ENCODE measurements at regions not wholly inside any gene's neighbourhood (a gene's known extent, or its start where the extent isn't known, plus 50 kb on each side); places are given as distances from the start of the nearest gene placed in this dataset.
A peak's percentile ranks its signal among the peaks of the same experiment; 100 is the strongest.

GRCh38 chr1:5622412-5622811 lies 369.8 kb downstream of the NPHP4 start:
- H3K4me3 Mint-ChIP-seq = no peak overlapping the region
- H3K9me3 Mint-ChIP-seq = no peaks in the 10 kb centered on the region
- POLR2A ChIA-PET = no interaction called here
- peaks cover 6 to 38% (median 24%) of the 10 kb centered on the region in 5 donors for H3K27me3 Mint-ChIP-seq
- no peak overlapping the region for H3K27ac Mint-ChIP-seq
- ATAC-seq = no peak
- DNase-seq = no peak
- H3K36me3 Mint-ChIP-seq = no peaks in the 10 kb centered on the region
- peaks cover 0 to 3% (median 0%) of the 10 kb centered on the region in 4 donors for H3K4me1 Mint-ChIP-seq

DNA sequence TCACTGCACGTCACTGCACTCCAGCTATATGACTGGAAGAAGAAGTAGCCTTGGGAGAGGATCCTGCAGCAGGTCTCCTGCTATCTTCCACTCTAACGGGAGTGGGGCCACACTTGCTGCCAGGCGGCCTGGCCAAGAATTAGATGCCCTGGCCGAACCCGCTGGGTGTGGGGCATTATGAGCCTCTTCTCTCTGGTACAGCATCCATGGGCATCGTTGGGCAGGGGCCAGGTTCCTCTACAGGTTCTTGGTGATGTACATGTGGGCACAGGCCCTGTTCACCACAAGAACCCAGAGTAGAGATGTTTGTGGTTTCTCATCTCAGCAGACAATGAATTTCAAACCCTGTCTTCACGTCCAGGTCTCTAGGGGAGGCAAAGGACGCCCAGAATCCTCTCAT lies 370.5 kb downstream of the NPHP4 start:
- no peaks in the 10 kb centered on the region for H3K9me3 Mint-ChIP-seq
- DNase-seq (no peak), ATAC-seq (no peak)
- H3K4me1 Mint-ChIP-seq = peaks cover 0 to 7% (median 3%) of the 10 kb centered on the region in 4 donors
- H3K27ac Mint-ChIP-seq = no peak overlapping the region
- no peaks in the 10 kb centered on the region for H3K36me3 Mint-ChIP-seq
- POLR2A ChIA-PET = no interaction called here
- peaks cover 10 to 45% (median 31%) of the 10 kb centered on the region in 5 donors for H3K27me3 Mint-ChIP-seq
- H3K4me3 Mint-ChIP-seq = no peak overlapping the region

DNA sequence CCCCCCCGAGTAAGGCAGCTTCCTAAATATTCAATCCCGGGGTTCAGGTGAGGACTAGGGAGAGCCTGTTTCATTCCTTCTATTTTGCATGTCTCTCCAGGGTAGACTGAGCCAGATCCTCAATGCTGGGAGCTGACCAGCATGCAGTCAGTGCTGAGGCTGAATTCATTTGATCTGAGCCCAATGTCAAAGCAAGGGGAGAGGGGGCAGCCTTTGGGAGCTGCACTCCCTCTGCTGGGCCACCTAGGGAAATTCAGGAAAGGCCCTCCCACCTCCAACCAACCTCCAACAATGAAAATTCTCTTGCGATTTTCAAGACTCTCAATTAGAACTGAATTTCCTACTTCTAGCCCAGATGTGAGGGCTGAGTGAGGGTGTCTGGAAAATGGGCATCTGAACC lies 371.2 kb downstream of the NPHP4 start:
- Mint-ChIP-seq H3K27me3 (peaks cover 10 to 52% (median 36%) of the 10 kb centered on the region in 5 donors), H3K27ac (no peak overlapping the region), H3K4me1 (peaks cover 0 to 7% (median 3%) of the 10 kb centered on the region in 4 donors), H3K9me3 (no peaks in the 10 kb centered on the region), H3K36me3 (no peaks in the 10 kb centered on the region), H3K4me3 (no peak overlapping the region)
- DNase-seq (no peak), ATAC-seq (no peak)
- POLR2A ChIA-PET = no interaction called here

DNA sequence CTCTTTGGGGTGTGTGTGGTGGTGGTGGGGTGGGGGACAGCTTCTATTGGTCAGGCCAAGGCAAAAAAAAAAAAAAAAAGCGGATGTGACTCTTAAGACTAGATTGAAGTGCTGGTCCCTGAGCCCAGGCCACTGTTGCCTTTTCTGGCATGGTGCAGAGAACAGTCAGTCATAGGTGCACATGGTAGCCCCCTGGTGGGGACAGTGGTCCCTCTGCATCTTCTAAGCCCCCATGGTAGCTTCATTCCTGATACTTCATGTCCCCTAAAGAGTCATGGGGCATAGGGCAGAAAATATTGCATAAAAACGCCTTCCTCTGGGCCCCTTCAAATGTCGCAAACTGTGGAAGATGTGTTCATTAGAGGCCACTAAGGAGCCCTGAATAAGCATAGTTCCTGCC lies 371.8 kb downstream of the NPHP4 start:
- peaks cover 8 to 54% (median 36%) of the 10 kb centered on the region in 5 donors for H3K27me3 Mint-ChIP-seq

DNA sequence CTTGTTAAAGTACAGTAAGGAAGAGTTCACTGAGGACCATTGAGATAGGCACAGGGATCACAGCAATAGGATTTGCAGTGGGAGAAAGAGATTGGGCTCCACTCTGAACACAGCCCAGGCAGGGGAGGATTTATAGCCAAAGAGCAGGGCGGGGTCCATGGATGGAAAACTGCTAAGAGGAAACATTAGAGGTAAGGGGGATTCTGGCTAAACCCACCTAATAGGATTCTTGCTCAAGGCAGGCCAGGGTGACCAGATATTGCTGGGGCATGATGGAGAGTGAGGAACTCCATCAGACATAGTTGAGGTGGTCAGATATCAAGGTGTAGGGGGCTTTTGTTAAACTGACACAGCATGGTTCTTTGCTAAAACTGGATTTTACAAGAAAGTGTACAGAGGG lies 372.8 kb downstream of the NPHP4 start:
- Mint-ChIP-seq H3K27ac (no peak overlapping the region), H3K9me3 (no peaks in the 10 kb centered on the region), H3K36me3 (no peaks in the 10 kb centered on the region), H3K4me3 (no peak overlapping the region), H3K27me3 (peaks cover 8 to 61% (median 39%) of the 10 kb centered on the region in 5 donors), H3K4me1 (peaks cover 0 to 7% (median 3%) of the 10 kb centered on the region in 4 donors)
- DNase-seq = no peak
- POLR2A ChIA-PET = no interaction called here
- ATAC-seq = no peak

More for the DNA sequence above, 371.8 kb downstream of the NPHP4 start:
- DNase-seq (no peak), ATAC-seq (no peak)
- POLR2A ChIA-PET = no interaction called here
- H3K36me3 Mint-ChIP-seq = no peaks in the 10 kb centered on the region
- peaks cover 0 to 7% (median 3%) of the 10 kb centered on the region in 4 donors for H3K4me1 Mint-ChIP-seq
- H3K27ac Mint-ChIP-seq = no peak overlapping the region
- H3K9me3 Mint-ChIP-seq = no peaks in the 10 kb centered on the region
- H3K4me3 Mint-ChIP-seq = no peak overlapping the region

DNA sequence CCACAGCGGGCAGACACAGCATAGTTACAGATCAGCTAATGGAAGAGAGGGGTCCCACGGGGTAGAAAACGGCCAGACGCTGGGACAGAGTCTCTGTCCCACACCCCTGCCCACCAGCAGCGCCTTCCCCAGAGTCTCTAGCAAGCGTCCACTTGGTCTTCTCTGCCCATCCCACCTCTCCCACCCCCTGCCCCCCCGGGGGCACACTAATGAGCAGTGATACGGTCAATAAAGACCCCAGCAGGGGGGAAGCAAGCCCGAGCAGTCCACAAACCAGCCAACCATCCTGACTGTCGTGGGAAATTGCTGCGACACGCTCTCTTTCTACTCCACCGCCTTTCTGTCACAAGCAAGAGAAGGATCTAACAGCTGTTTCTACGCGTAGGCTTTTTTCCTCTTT lies 374.7 kb downstream of the NPHP4 start:
- H3K27me3 Mint-ChIP-seq = peaks cover 17 to 71% (median 44%) of the 10 kb centered on the region in 5 donors
- ATAC-seq = no peak
- H3K4me1 Mint-ChIP-seq = peaks cover 0 to 7% (median 3%) of the 10 kb centered on the region in 4 donors
- no peak overlapping the region for H3K4me3 Mint-ChIP-seq
- H3K9me3 Mint-ChIP-seq = peaks cover 0 to 2% (median 0%) of the 10 kb centered on the region in 9 donors
- no peaks in the 10 kb centered on the region for H3K36me3 Mint-ChIP-seq
- POLR2A ChIA-PET = no interaction called here
- DNase-seq = no peak
- H3K27ac Mint-ChIP-seq = peak overlapping the region in 1 of 10 donors; percentile 24

- ATAC-seq (no peak), DNase-seq (no peak)
- peaks cover 19 to 73% (median 44%) of the 10 kb centered on the region in 5 donors for H3K27me3 Mint-ChIP-seq
- H3K9me3 Mint-ChIP-seq = peaks cover 0 to 2% (median 0%) of the 10 kb centered on the region in 9 donors
- no peak overlapping the region for H3K4me3 Mint-ChIP-seq
- POLR2A ChIA-PET = no interaction called here
- H3K4me1 Mint-ChIP-seq = peaks cover 0 to 7% (median 3%) of the 10 kb centered on the region in 4 donors
- H3K36me3 Mint-ChIP-seq = no peaks in the 10 kb centered on the region
- H3K27ac Mint-ChIP-seq = peak overlapping the region in 1 of 10 donors; percentile 24
These were observed 375.1 kb downstream of the NPHP4 start for GRCh38 chr1:5617179-5617520.

- DNase-seq = no peak
- Mint-ChIP-seq H3K9me3 (peaks cover 0 to 2% (median 0%) of the 10 kb centered on the region in 9 donors), H3K4me3 (no peak overlapping the region), H3K27ac (no peak overlapping the region), H3K4me1 (peaks cover 0 to 7% (median 3%) of the 10 kb centered on the region in 4 donors), H3K27me3 (peaks cover 20 to 73% (median 44%) of the 10 kb centered on the region in 5 donors), H3K36me3 (no peaks in the 10 kb centered on the region)
- POLR2A ChIA-PET = no interaction called here
- no peak for ATAC-seq
These were observed 375.7 kb downstream of the NPHP4 start for GRCh38 chr1:5616366-5617178.

GRCh38 chr1:5615076-5615475 lies 377.1 kb downstream of the NPHP4 start:
- Mint-ChIP-seq H3K27ac (no peak overlapping the region), H3K9me3 (peaks cover 0 to 6% (median 3%) of the 10 kb centered on the region in 9 donors), H3K36me3 (no peaks in the 10 kb centered on the region), H3K27me3 (peaks cover 27 to 74% (median 44%) of the 10 kb centered on the region in 5 donors), H3K4me1 (peaks cover 0 to 7% (median 3%) of the 10 kb centered on the region in 4 donors), H3K4me3 (no peak overlapping the region)
- no peak for DNase-seq
- ATAC-seq = no peak
- POLR2A ChIA-PET = no interaction called here

GRCh38 chr1:5613900-5614299 lies 378.3 kb downstream of the NPHP4 start:
- Mint-ChIP-seq H3K4me3 (no peak overlapping the region), H3K9me3 (peaks cover 0 to 17% (median 10%) of the 10 kb centered on the region in 9 donors), H3K27ac (no peak overlapping the region), H3K36me3 (peaks cover 0 to 10% (median 0%) of the 10 kb centered on the region in 3 donors), H3K27me3 (peaks cover 28 to 74% (median 45%) of the 10 kb centered on the region in 5 donors), H3K4me1 (peaks cover 0 to 7% (median 2%) of the 10 kb centered on the region in 4 donors)
- DNase-seq (no peak), ATAC-seq (no peak)
- POLR2A ChIA-PET = no interaction called here

DNA sequence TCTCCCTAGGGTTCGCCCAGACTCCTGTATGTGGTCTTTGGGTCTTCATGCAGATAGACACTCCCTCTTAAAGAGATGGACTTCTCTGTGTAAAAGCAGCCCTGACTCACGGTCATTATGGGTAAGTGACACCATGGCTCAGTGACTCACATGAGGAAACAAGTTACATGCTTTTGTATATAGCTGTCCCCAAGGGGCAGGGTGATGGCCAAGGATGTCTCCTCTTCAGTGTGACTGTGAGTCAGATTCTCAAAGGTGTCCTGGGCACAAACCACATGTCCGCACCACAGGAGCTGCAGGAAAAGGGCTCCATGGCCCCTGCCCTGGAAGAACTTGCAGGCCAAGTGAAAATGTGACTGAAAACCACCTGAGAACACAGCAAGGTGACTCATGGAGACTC lies 380.4 kb downstream of the NPHP4 start:
- no peak for ATAC-seq
- H3K4me1 Mint-ChIP-seq = peaks cover 0 to 2% (median under 1%) of the 10 kb centered on the region in 4 donors

DNA sequence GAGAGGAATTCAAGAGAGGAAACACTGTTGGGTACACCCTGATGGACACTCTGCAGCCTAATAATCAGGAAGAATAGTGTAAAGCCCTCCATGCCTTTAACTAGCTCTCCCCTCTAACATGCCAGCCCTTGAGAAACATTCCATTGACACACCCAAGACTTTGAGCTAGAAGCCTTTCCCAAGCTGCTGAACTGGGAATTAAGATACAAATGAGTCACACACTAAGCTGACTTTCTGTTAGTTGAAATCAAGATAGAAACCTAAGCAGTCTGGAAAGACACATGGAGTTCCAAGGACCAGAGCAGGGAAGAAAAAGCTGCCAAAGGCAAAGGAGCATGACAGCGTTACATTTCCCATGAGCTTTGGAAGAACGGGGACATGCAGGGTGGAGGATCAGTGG lies 380.8 kb downstream of the NPHP4 start:
- peaks cover 25 to 49% (median 29%) of the 10 kb centered on the region in 5 donors for H3K27me3 Mint-ChIP-seq
- DNase-seq (no peak), ATAC-seq (no peak)
- H3K4me3 Mint-ChIP-seq = no peak overlapping the region
- H3K36me3 Mint-ChIP-seq = peaks cover 0 to 10% (median 0%) of the 10 kb centered on the region in 3 donors
- POLR2A ChIA-PET = no interaction called here
- no peaks in the 10 kb centered on the region for H3K4me1 Mint-ChIP-seq
- peaks cover 0 to 27% (median 11%) of the 10 kb centered on the region in 9 donors for H3K9me3 Mint-ChIP-seq
- H3K27ac Mint-ChIP-seq = no peak overlapping the region

More for the DNA sequence above, 380.4 kb downstream of the NPHP4 start:
- no peak for DNase-seq
- POLR2A ChIA-PET = no interaction called here
- no peak overlapping the region for H3K27ac Mint-ChIP-seq
- H3K4me3 Mint-ChIP-seq = no peak overlapping the region
- H3K27me3 Mint-ChIP-seq = peaks cover 26 to 53% (median 31%) of the 10 kb centered on the region in 5 donors
- H3K36me3 Mint-ChIP-seq = peaks cover 0 to 10% (median 0%) of the 10 kb centered on the region in 3 donors
- peaks cover 0 to 27% (median 11%) of the 10 kb centered on the region in 9 donors for H3K9me3 Mint-ChIP-seq

GRCh38 chr1:5610432-5610831 lies 381.8 kb downstream of the NPHP4 start:
- peaks cover 0 to 10% (median 0%) of the 10 kb centered on the region in 3 donors for H3K36me3 Mint-ChIP-seq
- peaks cover 23 to 43% (median 28%) of the 10 kb centered on the region in 5 donors for H3K27me3 Mint-ChIP-seq
- no peak for DNase-seq
- peaks cover 0 to 27% (median 11%) of the 10 kb centered on the region in 9 donors for H3K9me3 Mint-ChIP-seq
- no peak overlapping the region for H3K4me3 Mint-ChIP-seq
- no peak overlapping the region for H3K27ac Mint-ChIP-seq
- no peak for ATAC-seq
- POLR2A ChIA-PET = no interaction called here
- H3K4me1 Mint-ChIP-seq = no peaks in the 10 kb centered on the region

All from naive thymus-derived CD8-positive, alpha-beta T cell (primary cell).